ENCODE measurements at regions not wholly inside any gene's neighbourhood (a gene's known extent, or its start where the extent isn't known, plus 50 kb on each side); places are given as distances from the start of the nearest gene placed in this dataset.

DNA sequence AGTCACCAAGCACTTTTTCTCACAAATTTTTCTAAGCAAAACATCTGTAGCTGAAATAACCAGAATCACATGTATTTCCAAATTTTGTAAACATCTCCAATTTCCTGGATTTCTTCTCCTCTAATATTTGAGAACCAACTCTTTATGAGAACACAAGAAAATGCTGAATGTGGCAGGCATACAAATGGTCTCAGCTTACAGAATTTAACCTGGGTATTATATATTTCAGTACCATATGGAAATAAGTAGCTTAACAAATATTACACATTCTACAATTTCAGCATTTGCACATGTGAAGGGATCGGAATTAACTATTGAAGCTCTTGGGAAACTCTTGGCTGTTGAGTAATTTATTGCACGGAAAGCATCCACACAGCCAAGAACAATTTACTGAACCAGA lies 92.5 kb downstream of the TBXT start:
- no peaks in the 10 kb centered on the region for H3K4me1 Mint-ChIP-seq
- peaks cover 1% of the 10 kb centered on the region for H3K9me3 Mint-ChIP-seq
- peaks cover 6% of the 10 kb centered on the region for H3K27me3 Mint-ChIP-seq
- H3K27ac Mint-ChIP-seq, result no peak overlapping the region
- H3K4me3 Mint-ChIP-seq, result no peak overlapping the region
- no peak for DNase-seq (ENCODE audit: low spot score in 2 of 2)
- ATAC-seq (ENCODE audit: low read depth), result no peak
- H3K36me3 Mint-ChIP-seq, result no peaks in the 10 kb centered on the region

DNA sequence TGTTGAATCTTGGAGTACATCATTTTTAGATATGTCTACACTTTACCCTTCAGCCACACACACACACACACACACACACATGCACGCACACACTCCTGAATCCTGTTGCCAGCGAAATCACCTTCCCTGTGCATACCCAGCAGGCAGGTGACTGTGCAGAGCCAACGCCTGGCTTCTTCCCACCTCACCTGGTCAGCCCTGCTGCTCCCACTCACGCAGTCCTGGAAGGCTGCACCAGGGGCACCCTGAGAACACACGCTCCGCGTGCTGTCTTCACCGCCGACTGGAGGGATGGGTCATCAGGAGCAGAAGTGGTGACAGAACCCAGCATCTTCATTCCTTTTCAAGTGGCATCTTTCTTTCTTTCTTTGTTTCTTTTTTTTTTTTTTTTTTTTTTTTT lies 94.6 kb downstream of the TBXT start:
- no peak overlapping the region for H3K27ac Mint-ChIP-seq
- no peaks in the 10 kb centered on the region for H3K36me3 Mint-ChIP-seq
- H3K4me3 Mint-ChIP-seq, result no peak overlapping the region
- no peaks in the 10 kb centered on the region for H3K4me1 Mint-ChIP-seq
- peaks cover 1% of the 10 kb centered on the region for H3K9me3 Mint-ChIP-seq
- no peak for DNase-seq (ENCODE audit: low spot score in 2 of 2)
- no peak for ATAC-seq (ENCODE audit: low read depth)
- H3K27me3 Mint-ChIP-seq, result peaks cover 6% of the 10 kb centered on the region

DNA sequence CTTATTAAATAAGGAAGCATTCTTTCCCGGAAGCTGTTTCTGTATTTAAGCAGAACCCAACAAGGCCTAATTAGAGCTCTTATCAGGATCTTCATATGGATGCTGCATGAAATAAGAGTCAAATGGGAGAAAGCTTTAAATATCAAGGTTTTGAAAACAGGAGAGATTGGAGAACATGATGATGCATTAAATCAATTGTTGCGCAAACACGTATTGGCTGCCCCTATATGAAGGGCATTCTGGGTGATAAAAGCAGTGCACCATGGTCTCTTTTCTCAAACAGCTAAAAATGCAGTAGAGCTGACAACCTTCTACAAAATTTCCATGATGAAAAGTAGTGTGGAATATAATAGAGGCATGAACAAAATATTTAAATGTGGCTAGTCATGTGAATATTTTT lies 98.9 kb downstream of the TBXT start:
- Mint-ChIP-seq H3K27ac (no peak overlapping the region), H3K36me3 (no peaks in the 10 kb centered on the region), H3K27me3 (peaks cover 9% of the 10 kb centered on the region), H3K9me3 (peaks cover 1% of the 10 kb centered on the region), H3K4me1 (no peaks in the 10 kb centered on the region), H3K4me3 (no peak overlapping the region)
- ATAC-seq (ENCODE audit: low read depth) (no peak), DNase-seq (ENCODE audit: low spot score in 2 of 2) (no peak)

DNA sequence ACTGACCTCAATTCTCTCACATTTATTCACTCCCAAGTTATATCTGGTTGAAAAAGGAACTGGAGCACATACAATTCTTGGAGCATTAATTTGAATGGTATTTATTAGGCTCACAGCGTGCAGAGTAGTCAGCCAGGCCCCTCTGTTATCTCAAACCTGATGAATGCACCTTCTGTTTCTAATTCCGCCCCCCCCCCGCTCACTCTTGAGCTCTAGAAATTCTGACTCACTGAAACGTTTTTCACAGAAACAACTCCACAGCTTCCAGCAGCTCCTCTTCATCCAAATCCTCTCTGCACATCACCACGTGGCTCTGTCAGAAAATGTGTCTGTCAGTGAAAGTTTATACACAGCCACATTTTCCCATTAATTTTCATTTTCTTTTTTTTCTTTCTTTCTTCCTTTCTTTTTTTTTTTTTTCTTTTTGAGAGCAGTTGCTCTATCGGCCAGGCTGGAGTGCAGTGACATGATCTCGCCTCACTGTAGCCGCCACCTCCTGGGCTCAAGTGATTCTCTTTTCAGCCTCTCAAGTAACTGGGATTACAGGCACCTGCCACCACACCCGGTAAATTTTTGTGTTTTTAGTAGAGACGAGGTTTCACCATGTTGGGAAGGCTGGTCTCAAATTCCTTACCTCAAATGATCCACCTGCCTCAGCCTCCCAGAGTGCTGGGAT lies 109.4 kb downstream of the TBXT start:
- Mint-ChIP-seq H3K27ac (no peak overlapping the region), H3K4me3 (no peak overlapping the region), H3K27me3 (peaks cover 8% of the 10 kb centered on the region), H3K36me3 (peaks cover 1% of the 10 kb centered on the region), H3K4me1 (no peaks in the 10 kb centered on the region), H3K9me3 (peaks cover 13% of the 10 kb centered on the region)
- ATAC-seq (ENCODE audit: low read depth) (no peak), DNase-seq (ENCODE audit: low spot score in 2 of 2) (no peak)

DNA sequence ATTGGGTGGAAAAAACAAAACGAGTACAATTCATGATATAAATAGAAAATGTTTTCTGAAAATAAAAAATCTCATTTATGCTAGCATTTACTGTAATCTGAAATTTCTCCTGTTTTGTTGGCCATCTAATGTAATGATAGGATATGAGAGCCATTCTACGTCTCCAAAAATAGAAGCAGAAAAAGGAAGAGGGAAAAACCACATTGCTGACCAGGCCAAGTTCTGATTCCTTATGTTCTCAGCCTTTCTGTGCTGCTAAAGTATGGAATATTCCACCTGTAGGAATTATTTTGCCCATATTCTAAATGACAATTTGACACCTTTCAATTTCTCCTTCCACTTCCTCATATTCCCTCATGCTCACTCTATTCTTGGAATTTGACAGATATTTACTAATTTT lies 110.2 kb downstream of the TBXT start:
- Mint-ChIP-seq H3K27ac (no peak overlapping the region), H3K36me3 (peaks cover 1% of the 10 kb centered on the region), H3K9me3 (peaks cover 17% of the 10 kb centered on the region), H3K4me1 (no peaks in the 10 kb centered on the region), H3K27me3 (peaks cover 8% of the 10 kb centered on the region), H3K4me3 (no peak overlapping the region)
- no peak for DNase-seq (ENCODE audit: low spot score in 2 of 2)
- ATAC-seq (ENCODE audit: low read depth), result no peak

DNA sequence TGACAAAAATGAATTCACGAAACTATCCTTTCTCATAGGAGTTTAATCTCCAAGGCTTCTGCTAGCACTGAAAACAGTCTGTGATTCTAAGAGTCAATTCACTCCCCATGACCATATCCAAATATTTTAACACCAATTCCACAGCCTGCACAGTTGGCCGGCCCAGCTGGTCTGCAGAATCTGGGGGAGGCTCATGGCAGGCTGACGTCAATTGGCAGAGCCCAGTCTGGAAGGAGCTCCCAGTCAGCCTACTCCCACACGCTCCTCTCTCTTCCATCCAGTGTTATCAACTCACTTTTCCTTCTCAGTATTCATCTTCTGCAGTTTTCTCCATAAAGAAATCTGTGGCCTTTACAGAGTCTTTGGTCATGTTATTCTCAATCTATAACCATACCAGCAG lies 111.0 kb downstream of the TBXT start:
- Mint-ChIP-seq H3K4me3 (no peak overlapping the region), H3K4me1 (no peaks in the 10 kb centered on the region)

DNA sequence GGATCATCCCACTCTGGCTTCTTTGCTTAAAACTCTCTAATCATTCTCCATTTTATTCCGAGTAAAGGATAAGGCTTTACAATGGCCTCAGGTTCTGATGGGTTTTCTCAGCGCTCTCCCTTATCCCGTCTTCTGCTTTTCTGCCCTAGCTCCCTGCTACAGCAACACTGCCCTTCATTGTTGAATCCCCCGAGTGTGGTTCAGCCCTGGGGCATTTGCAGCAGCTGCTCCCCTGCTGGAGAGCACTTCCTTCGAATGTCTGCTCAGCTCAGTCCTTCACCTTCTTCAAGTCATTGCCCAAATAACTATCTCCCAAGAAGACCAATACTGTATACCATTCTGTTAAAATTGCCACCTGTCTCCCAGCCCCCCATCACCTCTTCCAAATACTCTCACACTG lies 111.8 kb downstream of the TBXT start:
- DNase-seq (ENCODE audit: low spot score in 2 of 2) (no peak), ATAC-seq (ENCODE audit: low read depth) (no peak)
- peaks cover 3% of the 10 kb centered on the region for H3K36me3 Mint-ChIP-seq
- no peak overlapping the region for H3K27ac Mint-ChIP-seq
- no peak overlapping the region for H3K4me3 Mint-ChIP-seq
- H3K4me1 Mint-ChIP-seq, result no peaks in the 10 kb centered on the region
- peaks cover 22% of the 10 kb centered on the region for H3K9me3 Mint-ChIP-seq
- peaks cover 6% of the 10 kb centered on the region for H3K27me3 Mint-ChIP-seq

More for the DNA sequence above, 111.0 kb downstream of the TBXT start:
- Mint-ChIP-seq H3K27ac (no peak overlapping the region), H3K27me3 (peaks cover 6% of the 10 kb centered on the region), H3K9me3 (peaks cover 22% of the 10 kb centered on the region), H3K36me3 (peaks cover 3% of the 10 kb centered on the region)
- DNase-seq (ENCODE audit: low spot score in 2 of 2), result no peak
- no peak for ATAC-seq (ENCODE audit: low read depth)

DNA sequence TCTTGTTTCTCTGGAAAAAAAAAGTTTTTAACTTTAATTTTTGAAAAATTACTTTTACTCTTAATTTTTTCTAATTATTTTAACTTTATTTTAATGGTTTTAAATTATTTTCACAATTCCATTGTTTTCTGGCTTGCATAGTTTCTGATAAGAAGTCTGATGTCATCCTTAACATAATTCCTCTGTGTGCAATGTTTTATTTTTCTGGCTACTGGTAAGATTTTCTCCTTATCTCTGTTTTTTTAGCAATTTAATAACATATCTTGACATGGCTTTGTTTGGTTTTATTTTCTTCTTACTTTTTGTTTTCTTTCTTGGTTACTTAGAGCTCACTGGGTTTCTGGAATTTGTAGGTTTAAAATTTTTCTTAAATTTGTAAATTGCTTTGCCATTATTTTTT lies 114.8 kb downstream of the TBXT start:
- Mint-ChIP-seq H3K27me3 (peaks cover 5% of the 10 kb centered on the region), H3K4me3 (no peak overlapping the region), H3K9me3 (peaks cover 22% of the 10 kb centered on the region), H3K4me1 (no peaks in the 10 kb centered on the region), H3K36me3 (peaks cover 3% of the 10 kb centered on the region), H3K27ac (no peak overlapping the region)
- ATAC-seq (ENCODE audit: low read depth) (no peak), DNase-seq (ENCODE audit: low spot score in 2 of 2) (no peak)

DNA sequence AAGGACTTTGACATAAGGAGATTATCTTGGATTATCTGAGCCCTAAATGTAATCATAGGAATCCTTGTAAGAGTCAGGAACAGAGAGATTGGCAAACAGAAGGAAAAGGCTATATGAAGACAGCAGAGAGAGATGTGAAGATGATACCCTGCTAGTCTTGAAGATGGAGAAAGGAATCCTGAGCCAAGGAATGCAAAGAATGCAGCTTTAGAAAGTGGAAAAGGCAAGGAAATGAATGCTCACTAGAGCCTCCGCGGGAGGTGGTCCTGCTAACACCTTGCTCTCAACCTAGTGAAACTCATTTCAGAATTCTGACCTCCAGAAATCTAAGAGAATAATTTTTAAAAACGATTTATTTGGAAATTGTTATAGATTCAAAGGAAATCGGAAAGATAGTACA lies 117.1 kb downstream of the TBXT start:
- Mint-ChIP-seq H3K4me3 (no peak overlapping the region), H3K27me3 (peaks cover 3% of the 10 kb centered on the region), H3K27ac (no peak overlapping the region), H3K9me3 (peaks cover 15% of the 10 kb centered on the region), H3K4me1 (no peaks in the 10 kb centered on the region), H3K36me3 (peaks cover 3% of the 10 kb centered on the region)
- ATAC-seq (ENCODE audit: low read depth), result no peak
- DNase-seq (ENCODE audit: low spot score in 2 of 2), result no peak

DNA sequence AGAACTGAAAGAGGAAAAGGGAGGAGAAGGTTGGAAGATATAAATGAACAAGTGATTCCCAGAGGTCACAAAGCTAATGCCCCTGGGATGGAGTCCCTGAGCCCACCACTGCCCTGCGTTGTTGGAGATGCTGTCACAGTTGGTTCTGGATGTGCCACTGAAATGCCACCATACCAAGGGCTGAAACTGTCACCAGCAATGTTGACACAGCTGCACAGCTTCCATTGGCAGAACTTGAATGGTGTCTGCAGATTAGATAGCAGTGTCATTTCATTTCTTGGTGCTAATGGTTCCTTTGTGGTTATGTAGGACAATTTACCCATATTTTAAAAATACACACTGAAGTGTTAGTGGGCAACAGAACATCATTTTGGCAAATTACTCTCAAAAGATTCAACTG lies 120.7 kb downstream of the TBXT start:
- no peak overlapping the region for H3K27ac Mint-ChIP-seq
- H3K4me1 Mint-ChIP-seq, result no peaks in the 10 kb centered on the region
- peaks cover 5% of the 10 kb centered on the region for H3K27me3 Mint-ChIP-seq
- no peak overlapping the region for H3K4me3 Mint-ChIP-seq
- H3K9me3 Mint-ChIP-seq, result peaks cover 3% of the 10 kb centered on the region
- ATAC-seq (ENCODE audit: low read depth) (no peak), DNase-seq (ENCODE audit: low spot score in 2 of 2) (no peak)
- peaks cover 2% of the 10 kb centered on the region for H3K36me3 Mint-ChIP-seq

DNA sequence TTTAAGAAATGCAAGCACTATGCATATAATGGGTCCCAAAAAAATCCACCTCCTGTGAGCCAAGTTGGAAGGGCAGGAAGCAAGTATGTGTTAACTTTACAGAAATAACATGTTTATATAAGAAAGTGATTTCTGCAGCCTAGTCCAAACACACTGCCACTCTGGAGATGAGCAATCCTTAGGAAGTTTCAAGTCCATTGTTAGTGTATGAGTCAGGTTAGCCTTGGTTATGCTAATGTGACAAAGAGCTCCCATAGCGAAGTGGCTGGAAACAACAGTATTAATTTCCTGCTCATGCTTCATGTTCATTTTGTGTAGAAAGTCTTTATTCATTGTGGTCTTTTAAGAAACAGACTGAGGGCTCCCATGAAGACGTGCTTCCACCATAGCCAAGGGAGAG lies 121.4 kb downstream of the TBXT start:
- Mint-ChIP-seq H3K36me3 (no peaks in the 10 kb centered on the region), H3K27me3 (peaks cover 3% of the 10 kb centered on the region), H3K4me1 (no peaks in the 10 kb centered on the region), H3K9me3 (no peaks in the 10 kb centered on the region), H3K4me3 (no peak overlapping the region), H3K27ac (no peak overlapping the region)
- DNase-seq (ENCODE audit: low spot score in 2 of 2) (no peak), ATAC-seq (ENCODE audit: low read depth) (no peak)

DNA sequence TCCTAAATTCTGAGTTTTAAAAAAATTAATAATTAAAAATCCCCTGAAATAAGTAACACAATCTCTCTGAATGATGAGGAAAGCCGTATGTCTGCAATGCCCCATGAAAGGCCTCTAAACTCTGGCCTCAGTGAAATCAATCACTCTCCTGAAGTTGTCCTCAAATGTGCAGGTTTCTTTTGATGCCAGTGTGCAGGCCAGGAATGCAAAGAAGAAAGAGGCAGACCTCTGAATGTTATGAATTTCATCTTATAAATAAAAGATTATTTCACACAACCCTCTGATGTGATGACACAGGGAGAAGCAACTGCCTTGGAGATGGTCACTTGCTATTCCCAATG lies 121.8 kb downstream of the TBXT start:
- no peak overlapping the region for H3K27ac Mint-ChIP-seq
- H3K27me3 Mint-ChIP-seq, result peaks cover 3% of the 10 kb centered on the region
- H3K9me3 Mint-ChIP-seq, result no peaks in the 10 kb centered on the region
- H3K4me3 Mint-ChIP-seq, result no peak overlapping the region
- no peaks in the 10 kb centered on the region for H3K4me1 Mint-ChIP-seq
- ATAC-seq (ENCODE audit: low read depth) (no peak), DNase-seq (ENCODE audit: low spot score in 2 of 2) (no peak)
- no peaks in the 10 kb centered on the region for H3K36me3 Mint-ChIP-seq

DNA sequence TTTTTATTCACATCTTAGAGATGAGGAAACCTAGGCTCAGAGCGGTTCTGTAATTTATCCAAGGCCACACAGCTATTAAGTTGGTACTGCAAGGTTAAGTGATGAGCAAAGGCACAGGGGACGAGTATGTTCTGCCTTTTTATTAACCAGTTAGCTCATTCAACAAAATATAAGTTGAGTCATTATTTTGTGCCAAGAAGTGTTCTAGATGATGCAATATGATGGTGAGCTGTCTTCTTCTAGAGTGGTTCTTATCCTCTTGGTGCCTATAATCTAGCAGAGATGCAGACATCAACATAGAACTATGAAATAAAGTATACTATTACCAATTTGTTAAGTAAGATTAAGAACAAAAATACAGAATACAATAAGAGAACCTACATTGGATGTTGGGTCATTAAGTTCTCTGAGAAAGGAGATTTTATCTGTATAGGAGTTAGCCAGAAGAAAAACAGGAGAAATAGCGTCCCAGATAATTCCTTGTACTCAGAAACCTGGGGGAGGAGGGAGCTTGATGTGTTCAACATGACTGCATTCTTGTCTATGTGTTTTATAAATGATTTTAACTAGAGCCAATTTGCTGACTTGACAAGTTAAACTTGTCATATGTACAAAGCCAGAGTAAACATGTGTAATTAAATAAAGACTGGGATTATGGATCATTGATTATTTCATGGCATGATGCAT lies 122.3 kb downstream of the TBXT start:
- no peak for DNase-seq (ENCODE audit: low spot score in 2 of 2)
- peaks cover 1% of the 10 kb centered on the region for H3K9me3 Mint-ChIP-seq
- no peak overlapping the region for H3K27ac Mint-ChIP-seq
- no peak for ATAC-seq (ENCODE audit: low read depth)
- H3K27me3 Mint-ChIP-seq, result peaks cover 5% of the 10 kb centered on the region
- H3K36me3 Mint-ChIP-seq, result no peaks in the 10 kb centered on the region
- H3K4me3 Mint-ChIP-seq, result no peak overlapping the region
- H3K4me1 Mint-ChIP-seq, result no peaks in the 10 kb centered on the region

DNA sequence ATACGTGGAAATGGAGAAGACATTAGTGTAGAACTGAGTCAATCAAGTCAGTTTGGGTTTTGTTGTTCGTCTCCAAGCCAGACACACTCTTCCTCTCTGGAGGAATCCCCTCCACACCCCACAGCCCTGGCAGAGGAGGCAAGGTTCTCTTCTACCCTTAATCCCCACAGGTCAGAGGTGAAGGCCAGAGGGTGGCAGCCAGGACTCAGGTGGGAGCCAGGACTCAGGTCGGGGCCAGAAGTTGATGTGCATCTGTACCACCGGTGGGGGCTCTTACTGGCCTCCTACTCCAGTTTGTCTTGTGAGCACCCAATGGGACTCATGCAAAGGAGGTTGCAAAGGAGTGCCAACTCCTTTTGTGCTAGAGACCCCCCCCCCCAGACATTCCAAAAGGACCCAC lies 126.4 kb downstream of the TBXT start:
- H3K4me3 Mint-ChIP-seq, result no peak overlapping the region
- peaks cover 1% of the 10 kb centered on the region for H3K36me3 Mint-ChIP-seq
- DNase-seq (ENCODE audit: low spot score in 2 of 2) (no peak), ATAC-seq (ENCODE audit: low read depth) (no peak)
- peaks cover 19% of the 10 kb centered on the region for H3K9me3 Mint-ChIP-seq
- H3K4me1 Mint-ChIP-seq, result no peaks in the 10 kb centered on the region
- H3K27me3 Mint-ChIP-seq, result peaks cover 5% of the 10 kb centered on the region
- H3K27ac Mint-ChIP-seq, result no peak overlapping the region

DNA sequence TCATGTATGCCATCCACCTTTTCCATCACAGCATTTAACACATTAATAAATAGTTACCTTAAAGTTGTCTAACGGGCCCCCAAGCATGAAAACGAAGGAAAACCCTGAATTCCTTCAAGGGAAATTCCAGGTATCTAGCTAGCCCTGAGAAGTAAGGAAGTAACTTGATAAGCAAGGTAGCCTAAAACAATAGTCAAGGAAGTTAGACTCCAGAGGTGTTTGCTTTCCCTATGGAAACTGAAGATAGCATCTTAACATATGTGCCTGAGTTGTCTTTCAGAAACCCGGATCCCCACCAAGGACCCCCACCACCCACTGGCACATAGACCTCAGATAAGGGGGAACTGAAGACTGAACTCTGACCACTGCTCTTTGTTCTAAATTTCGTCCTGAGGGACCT lies 127.4 kb downstream of the TBXT start:
- H3K36me3 Mint-ChIP-seq, result peaks cover 1% of the 10 kb centered on the region
- H3K9me3 Mint-ChIP-seq, result peaks cover 19% of the 10 kb centered on the region

More for the DNA sequence above, 127.4 kb downstream of the TBXT start:
- H3K27me3 Mint-ChIP-seq, result peaks cover 5% of the 10 kb centered on the region
- H3K4me1 Mint-ChIP-seq, result no peaks in the 10 kb centered on the region
- H3K4me3 Mint-ChIP-seq, result no peak overlapping the region
- H3K27ac Mint-ChIP-seq, result no peak overlapping the region
- no peak for ATAC-seq (ENCODE audit: low read depth)
- no peak for DNase-seq (ENCODE audit: low spot score in 2 of 2)
